ENCODE measurements at regions not wholly inside any gene's neighbourhood (a gene's known extent, or its start where the extent isn't known, plus 50 kb on each side); places are given as distances from the start of the nearest gene placed in this dataset.
A peak's percentile ranks its signal among the peaks of the same experiment; 100 is the strongest.

- FAIRE-seq: no peak
- Histone ChIP-seq H2AFZ (ENCODE audit: low read depth, low read length) (no peak overlapping the region), H3K9me3 (ENCODE audit: insufficient read depth, low read depth, low read length) (no peaks in the 10 kb centered on the region), H3K4me1 (ENCODE audit: insufficient read depth, low read length) (peaks cover 17% of the 10 kb centered on the region), H3K4me2 (ENCODE audit: low read length) (no peak overlapping the region), H3K4me3 (ENCODE audit: insufficient read depth, low read depth, low read length) (no peak overlapping the region), H3K27ac (ENCODE audit: low read depth, low read length) (no peak overlapping the region), H3K27me3 (ENCODE audit: insufficient read depth, low read length) (no peaks in the 10 kb centered on the region), H3K79me2 (ENCODE audit: insufficient read depth, low read length) (no peaks in the 10 kb centered on the region), H3K9ac (ENCODE audit: low read length) (no peak overlapping the region), H3K36me3 (ENCODE audit: insufficient read depth, low read length) (no peaks in the 10 kb centered on the region), H4K20me1 (ENCODE audit: insufficient read depth, low read length) (no peaks in the 10 kb centered on the region)
- Mint-ChIP-seq H3K27ac (ENCODE audit: unreplicated experiment) (no peak overlapping the region), H3K9me3 (ENCODE audit: unreplicated experiment) (no peaks in the 10 kb centered on the region), H3K36me3 (ENCODE audit: low read depth, unreplicated experiment) (no peaks in the 10 kb centered on the region), H3K4me3 (ENCODE audit: unreplicated experiment) (no peak overlapping the region), H3K4me1 (ENCODE audit: low read depth, unreplicated experiment) (peaks cover 3% of the 10 kb centered on the region), H3K27me3 (ENCODE audit: low read depth, unreplicated experiment) (peaks cover 3% of the 10 kb centered on the region)
- no peak for TF ChIP-seq CTCF (IDR thresholded peaks at IDR 0.05; ENCODE audit: insufficient read depth, low read depth, low read length)
- no peak for TF ChIP-seq EZH2 (IDR thresholded peaks at IDR 0.05; ENCODE audit: insufficient read depth, low read length)
- DNase-seq (ENCODE audit: low read depth): no peak
Measured at GRCh38 chr1:216932424-216932823, 209.2 kb upstream of the ESRRG start.

GRCh38 chr1:216929870-216930582, 206.8 kb upstream of the ESRRG start:
- H3K36me3 ChIP-seq (ENCODE audit: insufficient read depth, low read length): no peaks in the 10 kb centered on the region
- peak overlapping the region; percentile 64 for H3K27ac ChIP-seq (ENCODE audit: low read depth, low read length)
- peak; percentile 83 for DNase-seq (ENCODE audit: low read depth)
- peak; percentile 70 for FAIRE-seq
- H3K27me3 Mint-ChIP-seq (ENCODE audit: low read depth, unreplicated experiment): peaks cover 3% of the 10 kb centered on the region
- no peak overlapping the region for H3K4me3 ChIP-seq (ENCODE audit: insufficient read depth, low read depth, low read length)
- peaks cover 17% of the 10 kb centered on the region for H3K4me1 ChIP-seq (ENCODE audit: insufficient read depth, low read length)
- H3K27ac Mint-ChIP-seq (ENCODE audit: unreplicated experiment): no peak overlapping the region
- H3K27me3 ChIP-seq (ENCODE audit: insufficient read depth, low read length): no peaks in the 10 kb centered on the region
- peak overlapping the region; percentile 66 for H3K4me2 ChIP-seq (ENCODE audit: low read length)
- peaks cover 2% of the 10 kb centered on the region for H3K4me1 Mint-ChIP-seq (ENCODE audit: low read depth, unreplicated experiment)
- peak overlapping the region; percentile 33 for H3K9ac ChIP-seq (ENCODE audit: low read length)
- no peak overlapping the region for H2AFZ ChIP-seq (ENCODE audit: low read depth, low read length)
- H3K9me3 ChIP-seq (ENCODE audit: insufficient read depth, low read depth, low read length): no peaks in the 10 kb centered on the region
- no peaks in the 10 kb centered on the region for H4K20me1 ChIP-seq (ENCODE audit: insufficient read depth, low read length)
- H3K36me3 Mint-ChIP-seq (ENCODE audit: low read depth, unreplicated experiment): no peaks in the 10 kb centered on the region
- H3K79me2 ChIP-seq (ENCODE audit: insufficient read depth, low read length): no peaks in the 10 kb centered on the region
- no peaks in the 10 kb centered on the region for H3K9me3 Mint-ChIP-seq (ENCODE audit: unreplicated experiment)
- H3K4me3 Mint-ChIP-seq (ENCODE audit: unreplicated experiment): no peak overlapping the region
- TF ChIP-seq CTCF (IDR thresholded peaks at IDR 0.05; ENCODE audit: insufficient read depth, low read depth, low read length) (no peak), EZH2 (IDR thresholded peaks at IDR 0.05; ENCODE audit: insufficient read depth, low read length) (no peak)

- Mint-ChIP-seq H3K4me1 (ENCODE audit: low read depth, unreplicated experiment) (peaks cover 2% of the 10 kb centered on the region), H3K4me3 (ENCODE audit: unreplicated experiment) (no peak overlapping the region), H3K27me3 (ENCODE audit: low read depth, unreplicated experiment) (peaks cover 3% of the 10 kb centered on the region), H3K27ac (ENCODE audit: unreplicated experiment) (no peak overlapping the region), H3K9me3 (ENCODE audit: unreplicated experiment) (no peaks in the 10 kb centered on the region), H3K36me3 (ENCODE audit: low read depth, unreplicated experiment) (no peaks in the 10 kb centered on the region)
- Histone ChIP-seq H3K36me3 (ENCODE audit: insufficient read depth, low read length) (no peaks in the 10 kb centered on the region), H3K9me3 (ENCODE audit: insufficient read depth, low read depth, low read length) (no peaks in the 10 kb centered on the region), H3K4me3 (ENCODE audit: insufficient read depth, low read depth, low read length) (no peak overlapping the region), H2AFZ (ENCODE audit: low read depth, low read length) (no peak overlapping the region), H3K27ac (ENCODE audit: low read depth, low read length) (no peak overlapping the region), H3K79me2 (ENCODE audit: insufficient read depth, low read length) (no peaks in the 10 kb centered on the region), H3K27me3 (ENCODE audit: insufficient read depth, low read length) (no peaks in the 10 kb centered on the region), H3K4me2 (ENCODE audit: low read length) (no peak overlapping the region), H3K9ac (ENCODE audit: low read length) (no peak overlapping the region), H3K4me1 (ENCODE audit: insufficient read depth, low read length) (peaks cover 17% of the 10 kb centered on the region), H4K20me1 (ENCODE audit: insufficient read depth, low read length) (no peaks in the 10 kb centered on the region)
- no peak for TF ChIP-seq EZH2 (IDR thresholded peaks at IDR 0.05; ENCODE audit: insufficient read depth, low read length)
- TF ChIP-seq CTCF (IDR thresholded peaks at IDR 0.05; ENCODE audit: insufficient read depth, low read depth, low read length): no peak
- no peak for FAIRE-seq
- DNase-seq (ENCODE audit: low read depth): no peak
Measured at GRCh38 chr1:216927633-216928032, 204.4 kb upstream of the ESRRG start.
